Gastrocnemius medialis (tissue), 4 donors: ENCODE measurements at regions not wholly inside any gene's neighbourhood (a gene's known extent, or its start where the extent isn't known, plus 50 kb on each side); places are given as distances from the start of the nearest gene placed in this dataset.
"Not testable (repeated sequence)": the region's sequence is repeated elsewhere in the genome, so short reads cannot be mapped to it uniquely, and the experiment has no call there.

Source experiments
- ATAC-seq, 2 donors: fragments of 150-250 bp; one replicate each; pipeline ENCODE4 v1.9.1; 2016
- DNase-seq, 2 donors: peaks; one replicate each; pipeline ENCODE4 v3.0.0-alpha.2; 2019
- H3K27ac ChIP-seq, 4 donors: fragments of 200-600 bp; sonication (generic); 1 replicate in 1 of 4; 2 replicates in 3 of 4; pipeline ENCODE4 v1.5.1; 2016 to 2018; ENCODE audit warnings: mild to moderate bottlenecking in 2 of 4, moderate library complexity in 1 of 4
- H3K27me3 ChIP-seq, 3 donors: fragments of 200-600 bp; sonication (generic) in 2 of 3; 1 replicate in 1 of 3; 2 replicates in 2 of 3; pipeline versions ENCODE4 v1.5.1 to v1.6.0; 2016 to 2019; ENCODE audit warnings: mild to moderate bottlenecking in 1 of 3, moderate library complexity in 1 of 3
- H3K36me3 ChIP-seq, 2 donors: fragments of 200-600 bp; sonication (generic) in 1 of 2; one replicate each; pipeline ENCODE4 v1.5.1; 2017 to 2018
- H3K4me1 ChIP-seq, 2 donors: fragments of 200-600 bp; sonication (generic) in 1 of 2; one replicate each; pipeline ENCODE4 v1.5.1; 2016 to 2017; ENCODE audit warnings: mild to moderate bottlenecking in 2 of 2
- H3K4me3 ChIP-seq, 4 donors: fragments of 200-600 bp; sonication (generic) in 3 of 4; 1 replicate in 1 of 4; 2 replicates in 3 of 4; pipeline ENCODE4 v1.5.1; 2016 to 2019; ENCODE audit warnings: mild to moderate bottlenecking in 2 of 4
- H3K9me3 ChIP-seq, 3 donors: fragments of 200-600 bp; sonication (generic) in 2 of 3; 1 replicate in 1 of 3; 2 replicates in 2 of 3; pipeline ENCODE4 v1.5.1; 2016 to 2019
- POLR2A ChIP-seq, 2 donors: fragments of 450-650 bp; IDR thresholded peaks; one replicate each; pipeline ENCODE4 v1.6.1; 2017; ENCODE audit warnings: antibody characterized with exemption in 2 of 2, mild to moderate bottlenecking in 2 of 2, moderate library complexity in 2 of 2
- in situ Hi-C, 4 donors: fragments of 200-750 bp; cut with MboI; loops; one replicate each; pipeline versions ENCODE4 v1.15.0 to v1.8.0; 2017; ENCODE audit warnings: low sequenced_read_pairs in 4 of 4
- intact Hi-C: fragments of 100-400 bp; cut with DNase I; formaldehyde crosslinking; loops from one replicate; pipeline ENCODE4 v1.15.1; 2023; ENCODE audit warnings: low total_unique reads
- TF ChIP-seq, protein P1 (sequence below), 5 experiments: fragments of 450-650 bp in 3 of 5; fragments of 200-600 bp in 2 of 5; sonication (generic) in 2 of 5; IDR thresholded peaks in 4 of 5; conservative IDR thresholded peaks in 1 of 5; 1 replicate in 4 of 5; 2 replicates in 1 of 5; pipeline ENCODE4 v1.5.1; 2016 to 2019; ENCODE audit warnings: antibody characterized with exemption in 5 of 5, mild to moderate bottlenecking in 3 of 5, moderate library complexity in 3 of 5

DNA sequence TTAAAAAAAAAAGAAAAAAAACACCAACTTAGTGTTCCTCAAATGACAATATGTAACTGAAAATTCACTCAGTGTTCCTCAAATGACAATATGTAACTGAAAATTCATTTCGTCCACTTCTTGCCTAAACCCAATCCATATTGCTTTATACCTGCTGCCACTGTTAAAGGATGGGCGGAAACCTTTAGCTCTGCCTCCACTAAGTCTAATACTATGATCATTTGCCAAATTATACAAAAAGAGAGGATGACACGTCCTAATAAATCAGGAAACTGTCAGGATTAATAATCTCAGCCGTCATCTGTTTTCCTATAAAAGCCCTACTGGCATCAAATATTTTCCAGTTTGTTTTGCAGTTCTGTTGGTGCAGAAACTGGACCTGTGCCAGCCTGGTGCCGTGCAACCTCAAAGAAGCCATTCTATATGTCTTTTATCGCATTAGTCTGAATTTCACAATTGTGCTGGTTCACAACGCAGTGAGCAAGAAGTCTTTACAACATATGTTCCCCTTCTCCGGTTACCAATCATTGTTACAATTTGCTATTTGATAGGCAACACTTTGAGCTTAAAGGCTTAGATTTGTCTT, 160.4 kb upstream of the KCNH8 start:
- in situ Hi-C loops, result no loop called here
- no peaks in the 10 kb centered on the region for H3K27me3 ChIP-seq
- no peak overlapping the region for H3K27ac ChIP-seq
- H3K4me3 ChIP-seq, result no peak overlapping the region
- intact Hi-C loops, result no loop called here
- no peaks in the 10 kb centered on the region for H3K9me3 ChIP-seq
- no peaks in the 10 kb centered on the region for H3K4me1 ChIP-seq
- ATAC-seq (no peak), DNase-seq (no peak)
- TF ChIP-seq, protein P1, sequence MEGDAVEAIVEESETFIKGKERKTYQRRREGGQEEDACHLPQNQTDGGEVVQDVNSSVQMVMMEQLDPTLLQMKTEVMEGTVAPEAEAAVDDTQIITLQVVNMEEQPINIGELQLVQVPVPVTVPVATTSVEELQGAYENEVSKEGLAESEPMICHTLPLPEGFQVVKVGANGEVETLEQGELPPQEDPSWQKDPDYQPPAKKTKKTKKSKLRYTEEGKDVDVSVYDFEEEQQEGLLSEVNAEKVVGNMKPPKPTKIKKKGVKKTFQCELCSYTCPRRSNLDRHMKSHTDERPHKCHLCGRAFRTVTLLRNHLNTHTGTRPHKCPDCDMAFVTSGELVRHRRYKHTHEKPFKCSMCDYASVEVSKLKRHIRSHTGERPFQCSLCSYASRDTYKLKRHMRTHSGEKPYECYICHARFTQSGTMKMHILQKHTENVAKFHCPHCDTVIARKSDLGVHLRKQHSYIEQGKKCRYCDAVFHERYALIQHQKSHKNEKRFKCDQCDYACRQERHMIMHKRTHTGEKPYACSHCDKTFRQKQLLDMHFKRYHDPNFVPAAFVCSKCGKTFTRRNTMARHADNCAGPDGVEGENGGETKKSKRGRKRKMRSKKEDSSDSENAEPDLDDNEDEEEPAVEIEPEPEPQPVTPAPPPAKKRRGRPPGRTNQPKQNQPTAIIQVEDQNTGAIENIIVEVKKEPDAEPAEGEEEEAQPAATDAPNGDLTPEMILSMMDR (IDR thresholded peaks at IDR 0.05 in 4 of 5, conservative IDR thresholded peaks at IDR 0.05 in 1 of 5), result no peak
- no peak for TF ChIP-seq POLR2A (IDR thresholded peaks at IDR 0.05)
- H3K36me3 ChIP-seq, result no peaks in the 10 kb centered on the region

DNA sequence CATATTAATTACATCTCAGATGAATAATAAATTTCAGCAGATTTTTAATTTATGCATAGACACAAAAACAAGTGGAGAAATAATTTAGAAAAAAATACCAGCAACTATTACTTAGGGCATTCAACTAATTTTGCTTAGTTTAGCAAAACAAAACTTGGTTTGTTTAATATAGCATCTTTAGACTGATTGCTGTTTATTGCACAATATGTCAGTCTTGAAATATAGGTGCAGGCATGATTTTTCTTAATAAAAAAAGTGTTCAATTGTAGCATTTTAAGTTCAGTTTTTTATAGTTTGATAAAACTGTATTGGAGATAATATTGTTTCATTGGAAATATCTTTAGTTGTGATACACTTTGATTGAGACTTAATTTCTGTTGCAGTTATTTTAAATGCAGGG, 161.2 kb upstream of the KCNH8 start:
- Histone ChIP-seq H3K4me1 (no peaks in the 10 kb centered on the region), H3K36me3 (no peaks in the 10 kb centered on the region), H3K27me3 (no peaks in the 10 kb centered on the region), H3K27ac (no peak overlapping the region), H3K4me3 (no peak overlapping the region), H3K9me3 (no peaks in the 10 kb centered on the region)
- ATAC-seq (no peak), DNase-seq (no peak)
- intact Hi-C loops (no loop called here), in situ Hi-C loops (no loop called here)
- TF ChIP-seq, protein P1 (IDR thresholded peaks at IDR 0.05 in 4 of 5, conservative IDR thresholded peaks at IDR 0.05 in 1 of 5), result no peak
- TF ChIP-seq POLR2A (IDR thresholded peaks at IDR 0.05), result no peak

DNA sequence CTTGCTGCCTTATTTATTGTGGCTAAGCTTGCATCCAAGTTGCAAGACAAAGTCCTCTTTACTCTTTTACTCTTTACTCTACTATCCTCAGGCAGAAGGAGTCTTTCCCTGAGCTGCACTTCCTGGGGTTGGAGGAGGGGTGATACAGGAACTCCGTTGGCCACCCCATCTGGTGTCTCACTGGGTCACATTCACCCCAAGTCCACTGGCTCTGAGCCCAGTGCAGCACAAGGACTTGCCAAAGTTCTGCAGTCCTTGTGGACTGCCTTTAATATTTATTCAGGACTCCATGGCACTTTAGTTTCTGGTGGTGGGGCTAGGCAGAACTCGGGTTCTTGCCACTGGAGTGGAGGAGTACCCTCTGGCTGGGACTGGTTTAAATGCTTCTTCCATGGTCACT, 165.4 kb upstream of the KCNH8 start:
- intact Hi-C loops (no loop called here), in situ Hi-C loops (no loop called here)
- no peak for ATAC-seq
- Histone ChIP-seq H3K36me3 (no peaks in the 10 kb centered on the region), H3K9me3 (no peaks in the 10 kb centered on the region), H3K4me1 (no peaks in the 10 kb centered on the region), H3K27me3 (no peaks in the 10 kb centered on the region), H3K4me3 (no peak overlapping the region), H3K27ac (no peak overlapping the region)
- no peak for DNase-seq
- no peak for TF ChIP-seq POLR2A (IDR thresholded peaks at IDR 0.05)
- TF ChIP-seq, protein P1 (IDR thresholded peaks at IDR 0.05 in 4 of 5, conservative IDR thresholded peaks at IDR 0.05 in 1 of 5), result no peak

DNA sequence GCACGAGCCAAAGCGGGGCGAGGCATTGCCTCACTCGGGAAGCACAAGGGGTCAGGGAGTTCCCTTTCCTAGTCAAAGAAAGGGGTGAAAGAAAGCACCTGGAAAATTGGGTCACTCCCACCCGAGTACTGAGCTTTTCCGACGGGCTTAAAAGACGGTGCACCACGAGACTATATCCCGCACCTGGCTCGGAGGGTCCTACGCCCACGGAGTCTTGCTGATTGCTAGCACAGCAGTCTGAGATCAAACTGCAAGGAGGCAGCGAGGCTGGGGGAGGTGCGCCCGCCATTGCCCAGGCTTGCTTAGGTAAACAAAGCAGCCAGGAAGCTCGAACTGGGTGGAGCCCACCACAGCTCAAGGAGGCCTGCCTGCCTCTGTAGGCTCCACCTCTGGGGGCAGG, 172.2 kb upstream of the KCNH8 start:
- intact Hi-C loops, H3K36me3 ChIP-seq, H3K4me3 ChIP-seq, H3K9me3 ChIP-seq, in situ Hi-C loops, DNase-seq, H3K27me3 ChIP-seq, ATAC-seq, H3K27ac ChIP-seq, H3K4me1 ChIP-seq: not testable (repeated sequence)

DNA sequence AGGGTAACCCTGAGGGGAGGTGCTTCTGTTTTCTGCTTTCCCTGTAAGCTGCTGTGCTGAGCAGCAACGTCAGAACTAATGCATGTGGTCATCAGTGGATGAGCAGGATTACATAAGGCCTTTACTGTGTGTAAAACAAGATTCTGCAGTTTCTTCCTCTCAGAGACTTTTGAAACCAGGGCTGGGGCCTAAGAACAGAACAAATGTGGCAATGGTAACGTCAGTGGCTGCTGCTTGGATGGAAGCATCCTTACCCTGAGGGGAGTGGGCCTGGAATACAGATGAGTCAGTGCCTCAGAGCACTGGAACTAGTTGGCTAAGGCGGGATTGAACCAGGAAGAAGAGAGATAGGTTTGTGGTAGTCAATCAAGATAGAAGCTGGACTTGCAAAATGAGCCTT, 180.2 kb upstream of the KCNH8 start:
- intact Hi-C loops (no loop called here), in situ Hi-C loops (no loop called here)
- ATAC-seq (no peak), DNase-seq (no peak)
- H3K9me3 ChIP-seq, result no peaks in the 10 kb centered on the region
- no peaks in the 10 kb centered on the region for H3K4me1 ChIP-seq
- no peak overlapping the region for H3K4me3 ChIP-seq
- no peaks in the 10 kb centered on the region for H3K36me3 ChIP-seq
- no peak overlapping the region for H3K27ac ChIP-seq
- H3K27me3 ChIP-seq, result no peaks in the 10 kb centered on the region
- no peak for TF ChIP-seq POLR2A (IDR thresholded peaks at IDR 0.05)
- TF ChIP-seq, protein P1 (IDR thresholded peaks at IDR 0.05 in 4 of 5, conservative IDR thresholded peaks at IDR 0.05 in 1 of 5), result no peak
